ENCODE measurements at regions not wholly inside any gene's neighbourhood (a gene's known extent, or its start where the extent isn't known, plus 50 kb on each side); places are given as distances from the start of the nearest gene placed in this dataset.

DNA sequence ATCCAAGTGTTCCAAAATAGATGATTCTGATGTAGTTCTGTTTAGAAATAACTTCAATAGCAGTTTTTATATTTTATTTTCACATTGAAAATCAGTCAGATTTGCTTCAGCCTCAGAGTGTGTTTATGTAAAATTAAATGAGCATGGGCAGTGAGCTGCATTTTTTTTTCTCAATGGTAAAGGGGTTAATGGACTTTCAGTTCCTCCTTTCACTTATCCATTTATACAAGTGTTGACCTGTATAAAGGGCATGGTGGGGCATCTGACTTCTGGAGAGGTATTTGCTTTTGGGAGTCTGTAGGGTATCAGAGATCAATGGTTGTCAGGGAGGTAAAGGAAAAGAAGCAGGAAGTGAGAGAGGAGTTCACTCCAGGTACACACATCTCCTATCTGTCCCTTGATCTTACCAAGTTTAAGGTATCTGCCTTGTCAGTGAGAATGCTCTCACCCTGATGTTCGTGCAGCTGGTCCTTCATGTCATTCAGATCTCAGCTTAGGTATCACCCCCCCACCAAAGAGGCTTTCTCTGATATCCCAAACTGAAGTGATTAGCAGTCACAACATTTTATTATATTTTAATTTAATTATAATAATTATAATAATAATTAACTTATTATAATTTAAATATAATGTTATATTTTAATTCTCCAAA, 181.6 kb upstream of the LMNTD1 start:
- ChIA-PET CTCF (no interaction called here), POLR2A (no interaction called here)
- Mint-ChIP-seq H3K9me3 (peaks cover 20% of the 10 kb centered on the region), H3K27ac (no peak overlapping the region), H3K27me3 (ENCODE audit: low read depth) (no peaks in the 10 kb centered on the region; the same call in 1 of the 2 replicates), H3K4me3 (no peak overlapping the region), H3K36me3 (peaks cover 9% of the 10 kb centered on the region), H3K4me1 (peaks cover 14% of the 10 kb centered on the region)
- no peak for TF ChIP-seq SOX15 (CRISPR knock-in tag; IDR thresholded peaks at IDR 0.05)
- TF ChIP-seq ZNF232 (CRISPR knock-in tag; IDR thresholded peaks at IDR 0.05), result no peak
- no peak for TF ChIP-seq TEAD4 (CRISPR knock-in tag; IDR thresholded peaks at IDR 0.05)
- no peak for TF ChIP-seq E2F4 (CRISPR knock-in tag; IDR thresholded peaks at IDR 0.05; ENCODE audit: borderline replicate concordance, low read depth)
- TF ChIP-seq HMGA2 (CRISPR knock-in tag; IDR thresholded peaks at IDR 0.05), result peak; percentile 88; the same call in 1 of the 2 replicates
- no peak for TF ChIP-seq TEAD1 (CRISPR knock-in tag; IDR thresholded peaks at IDR 0.05)
- DNase-seq (ENCODE audit: low spot score) (no peak), ATAC-seq (no peak)

GRCh38 chr12:25740617-25741016, 187.5 kb upstream of the LMNTD1 start:
- H3K36me3 Mint-ChIP-seq, result peaks cover 9% of the 10 kb centered on the region
- no peak overlapping the region for H3K27ac Mint-ChIP-seq
- ChIA-PET POLR2A (no interaction called here), CTCF (no interaction called here)
- no peak overlapping the region for H3K4me3 Mint-ChIP-seq
- no peak for TF ChIP-seq MXD4 (CRISPR knock-in tag; IDR thresholded peaks at IDR 0.05; ENCODE audit: borderline replicate concordance)
- no peak for TF ChIP-seq CBFB (CRISPR knock-in tag; IDR thresholded peaks at IDR 0.05; ENCODE audit: low read depth)
- TF ChIP-seq E2F4 (CRISPR knock-in tag; IDR thresholded peaks at IDR 0.05; ENCODE audit: borderline replicate concordance, low read depth), result no peak
- TF ChIP-seq EMX1 (CRISPR knock-in tag; IDR thresholded peaks at IDR 0.05), result no peak
- TF ChIP-seq, protein P1, sequence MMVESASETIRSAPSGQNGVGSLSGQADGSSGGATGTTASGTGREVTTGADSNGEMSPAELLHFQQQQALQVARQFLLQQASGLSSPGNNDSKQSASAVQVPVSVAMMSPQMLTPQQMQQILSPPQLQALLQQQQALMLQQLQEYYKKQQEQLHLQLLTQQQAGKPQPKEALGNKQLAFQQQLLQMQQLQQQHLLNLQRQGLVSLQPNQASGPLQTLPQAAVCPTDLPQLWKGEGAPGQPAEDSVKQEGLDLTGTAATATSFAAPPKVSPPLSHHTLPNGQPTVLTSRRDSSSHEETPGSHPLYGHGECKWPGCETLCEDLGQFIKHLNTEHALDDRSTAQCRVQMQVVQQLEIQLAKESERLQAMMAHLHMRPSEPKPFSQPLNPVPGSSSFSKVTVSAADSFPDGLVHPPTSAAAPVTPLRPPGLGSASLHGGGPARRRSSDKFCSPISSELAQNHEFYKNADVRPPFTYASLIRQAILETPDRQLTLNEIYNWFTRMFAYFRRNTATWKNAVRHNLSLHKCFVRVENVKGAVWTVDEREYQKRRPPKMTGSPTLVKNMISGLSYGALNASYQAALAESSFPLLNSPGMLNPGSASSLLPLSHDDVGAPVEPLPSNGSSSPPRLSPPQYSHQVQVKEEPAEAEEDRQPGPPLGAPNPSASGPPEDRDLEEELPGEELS (CRISPR knock-in tag; IDR thresholded peaks at IDR 0.05), result no peak
- no peak for TF ChIP-seq IRF2 (CRISPR knock-in tag; IDR thresholded peaks at IDR 0.05; ENCODE audit: borderline replicate concordance, low read depth)
- TF ChIP-seq ARID4B (CRISPR knock-in tag; IDR thresholded peaks at IDR 0.05; ENCODE audit: borderline replicate concordance), result no peak
- no peak for TF ChIP-seq STAT6 (CRISPR knock-in tag; conservative IDR thresholded peaks at IDR 0.05; ENCODE audit: low read depth)
- TF ChIP-seq, protein P2, sequence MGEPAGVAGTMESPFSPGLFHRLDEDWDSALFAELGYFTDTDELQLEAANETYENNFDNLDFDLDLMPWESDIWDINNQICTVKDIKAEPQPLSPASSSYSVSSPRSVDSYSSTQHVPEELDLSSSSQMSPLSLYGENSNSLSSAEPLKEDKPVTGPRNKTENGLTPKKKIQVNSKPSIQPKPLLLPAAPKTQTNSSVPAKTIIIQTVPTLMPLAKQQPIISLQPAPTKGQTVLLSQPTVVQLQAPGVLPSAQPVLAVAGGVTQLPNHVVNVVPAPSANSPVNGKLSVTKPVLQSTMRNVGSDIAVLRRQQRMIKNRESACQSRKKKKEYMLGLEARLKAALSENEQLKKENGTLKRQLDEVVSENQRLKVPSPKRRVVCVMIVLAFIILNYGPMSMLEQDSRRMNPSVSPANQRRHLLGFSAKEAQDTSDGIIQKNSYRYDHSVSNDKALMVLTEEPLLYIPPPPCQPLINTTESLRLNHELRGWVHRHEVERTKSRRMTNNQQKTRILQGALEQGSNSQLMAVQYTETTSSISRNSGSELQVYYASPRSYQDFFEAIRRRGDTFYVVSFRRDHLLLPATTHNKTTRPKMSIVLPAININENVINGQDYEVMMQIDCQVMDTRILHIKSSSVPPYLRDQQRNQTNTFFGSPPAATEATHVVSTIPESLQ (CRISPR knock-in tag; IDR thresholded peaks at IDR 0.05), result no peak
- H3K27me3 Mint-ChIP-seq (ENCODE audit: low read depth), result no peaks in the 10 kb centered on the region; the same call in 1 of the 2 replicates
- DNase-seq (ENCODE audit: low spot score), result no peak
- ATAC-seq, result no peak
- peaks cover 20% of the 10 kb centered on the region for H3K9me3 Mint-ChIP-seq
- peaks cover 18% of the 10 kb centered on the region for H3K4me1 Mint-ChIP-seq
